ENCODE measurements at regions not wholly inside any gene's neighbourhood (a gene's known extent, or its start where the extent isn't known, plus 50 kb on each side); places are given as distances from the start of the nearest gene placed in this dataset.

DNA sequence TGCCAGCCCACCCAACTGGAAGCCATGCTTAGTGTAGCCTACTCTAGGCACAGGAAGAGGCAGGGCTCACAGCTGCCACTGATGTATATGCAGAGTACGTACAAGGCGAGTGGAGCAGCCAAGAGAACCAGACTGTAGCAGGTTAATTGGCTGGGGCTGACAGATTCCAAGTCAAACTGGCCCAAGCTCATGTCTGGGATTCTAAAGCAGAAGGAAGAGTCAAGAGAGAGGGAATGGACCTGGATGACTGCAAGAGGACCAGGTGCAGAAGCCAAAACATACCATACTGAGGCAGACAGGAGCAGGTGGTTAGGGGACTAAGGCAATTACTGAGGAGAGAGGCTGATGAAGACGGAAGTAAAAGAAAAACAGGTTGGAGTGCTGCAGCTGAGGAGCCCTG lies 51.3 kb upstream of the LRRN2 start:
- DNase-seq (ENCODE audit: low read depth) = no peak
- TF ChIP-seq, protein P1, sequence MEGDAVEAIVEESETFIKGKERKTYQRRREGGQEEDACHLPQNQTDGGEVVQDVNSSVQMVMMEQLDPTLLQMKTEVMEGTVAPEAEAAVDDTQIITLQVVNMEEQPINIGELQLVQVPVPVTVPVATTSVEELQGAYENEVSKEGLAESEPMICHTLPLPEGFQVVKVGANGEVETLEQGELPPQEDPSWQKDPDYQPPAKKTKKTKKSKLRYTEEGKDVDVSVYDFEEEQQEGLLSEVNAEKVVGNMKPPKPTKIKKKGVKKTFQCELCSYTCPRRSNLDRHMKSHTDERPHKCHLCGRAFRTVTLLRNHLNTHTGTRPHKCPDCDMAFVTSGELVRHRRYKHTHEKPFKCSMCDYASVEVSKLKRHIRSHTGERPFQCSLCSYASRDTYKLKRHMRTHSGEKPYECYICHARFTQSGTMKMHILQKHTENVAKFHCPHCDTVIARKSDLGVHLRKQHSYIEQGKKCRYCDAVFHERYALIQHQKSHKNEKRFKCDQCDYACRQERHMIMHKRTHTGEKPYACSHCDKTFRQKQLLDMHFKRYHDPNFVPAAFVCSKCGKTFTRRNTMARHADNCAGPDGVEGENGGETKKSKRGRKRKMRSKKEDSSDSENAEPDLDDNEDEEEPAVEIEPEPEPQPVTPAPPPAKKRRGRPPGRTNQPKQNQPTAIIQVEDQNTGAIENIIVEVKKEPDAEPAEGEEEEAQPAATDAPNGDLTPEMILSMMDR (IDR thresholded peaks at IDR 0.05; ENCODE audit: insufficient read depth, low read length) = no peak
- no peak overlapping the region for H3K4me3 ChIP-seq (ENCODE audit: low read depth, low read length)

DNA sequence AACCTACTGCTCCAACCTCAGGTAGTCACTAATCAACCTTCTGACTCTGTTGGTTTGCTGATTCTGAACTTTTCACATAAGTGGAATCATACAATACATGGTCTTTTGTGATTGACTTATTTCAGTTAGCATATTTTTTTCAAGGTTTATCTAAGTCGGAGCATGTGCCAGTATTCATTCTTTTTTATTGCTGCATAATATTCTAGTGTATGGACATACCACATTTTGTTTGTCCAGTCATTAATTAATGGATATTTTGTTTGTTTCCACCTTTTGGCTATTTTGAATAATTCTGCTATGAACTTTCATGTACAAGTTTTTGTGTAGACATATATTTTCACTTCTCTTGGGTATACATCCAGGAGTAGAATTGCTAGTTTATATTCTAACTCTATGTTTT lies 53.0 kb upstream of the LRRN2 start:
- no peak overlapping the region for H3K4me3 ChIP-seq (ENCODE audit: low read depth, low read length)
- DNase-seq (ENCODE audit: low read depth) = no peak
- TF ChIP-seq, protein P1 (IDR thresholded peaks at IDR 0.05; ENCODE audit: insufficient read depth, low read length) = no peak

DNA sequence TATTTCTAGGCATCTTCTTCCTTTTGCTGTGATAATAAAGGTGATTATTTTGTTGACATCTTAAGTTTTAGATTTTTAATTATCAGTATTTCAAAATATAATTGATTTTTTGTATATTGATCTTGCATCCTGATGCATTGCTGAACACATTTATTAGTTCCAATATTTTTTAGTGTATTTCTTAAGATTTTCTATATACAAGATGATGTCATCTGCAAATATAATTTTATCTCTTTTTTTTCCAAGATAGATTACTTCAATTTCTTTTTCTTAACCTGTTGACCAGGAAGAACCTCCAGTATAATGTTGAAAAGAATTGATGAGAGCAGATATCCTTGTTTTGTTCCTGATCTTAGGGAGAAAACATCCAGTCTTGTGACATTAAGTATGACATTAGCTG lies 54.8 kb upstream of the LRRN2 start:
- no peak for DNase-seq (ENCODE audit: low read depth)
- H3K4me3 ChIP-seq (ENCODE audit: low read depth, low read length) = no peak overlapping the region
- TF ChIP-seq, protein P1 (IDR thresholded peaks at IDR 0.05; ENCODE audit: insufficient read depth, low read length) = no peak

DNA sequence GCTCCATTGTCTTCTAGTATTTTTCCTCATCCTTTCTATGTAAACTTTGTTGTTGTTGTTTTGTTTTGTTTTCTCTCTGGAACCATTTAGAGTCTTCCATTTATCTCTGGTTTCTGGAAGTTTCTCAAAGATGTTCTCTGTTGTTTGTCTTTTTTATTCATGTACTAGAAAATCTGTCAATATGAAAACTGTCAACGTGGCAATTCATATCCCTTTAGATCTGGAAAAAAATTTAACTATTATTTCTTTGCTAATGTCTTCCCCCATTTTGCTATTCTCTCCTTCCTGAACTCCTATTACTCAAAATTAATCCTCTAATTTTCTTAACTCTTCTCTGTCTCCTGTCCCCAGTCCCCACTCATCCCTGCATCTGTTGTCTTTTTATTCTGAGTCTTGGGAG lies 55.9 kb upstream of the LRRN2 start:
- TF ChIP-seq, protein P1 (IDR thresholded peaks at IDR 0.05; ENCODE audit: insufficient read depth, low read length) = no peak
- no peak for DNase-seq (ENCODE audit: low read depth)
- no peak overlapping the region for H3K4me3 ChIP-seq (ENCODE audit: low read depth, low read length)

DNA sequence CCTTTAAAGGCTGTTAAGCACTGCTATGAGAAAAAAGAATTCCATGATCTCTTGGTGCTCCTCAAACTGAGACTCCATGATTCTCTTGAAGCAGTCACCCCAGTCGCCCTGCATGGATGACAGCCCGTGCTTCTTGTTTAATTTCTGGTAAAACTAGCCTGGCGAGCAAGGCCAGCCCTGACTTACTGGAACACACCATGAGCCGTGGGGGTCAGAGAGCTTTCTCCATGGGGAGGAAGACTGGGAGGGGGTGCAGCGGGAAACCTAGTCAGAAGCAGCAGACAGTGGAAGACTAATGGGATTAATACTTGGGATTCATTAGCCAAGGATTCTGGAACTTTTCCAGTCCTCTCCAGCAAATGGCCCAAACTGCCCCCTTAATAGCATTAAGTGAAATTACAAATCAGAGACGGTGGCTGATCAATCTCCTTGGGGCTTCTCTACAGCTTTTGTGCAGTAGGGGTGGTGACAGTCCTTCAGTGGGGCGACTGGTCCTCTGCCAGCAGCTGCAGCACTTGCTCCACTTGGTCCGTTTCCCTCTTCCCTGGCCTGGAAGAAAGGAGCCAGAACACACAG lies 57.2 kb upstream of the LRRN2 start:
- no peak for DNase-seq (ENCODE audit: low read depth)
- no peak overlapping the region for H3K4me3 ChIP-seq (ENCODE audit: low read depth, low read length)
- TF ChIP-seq, protein P1 (IDR thresholded peaks at IDR 0.05; ENCODE audit: insufficient read depth, low read length) = no peak

DNA sequence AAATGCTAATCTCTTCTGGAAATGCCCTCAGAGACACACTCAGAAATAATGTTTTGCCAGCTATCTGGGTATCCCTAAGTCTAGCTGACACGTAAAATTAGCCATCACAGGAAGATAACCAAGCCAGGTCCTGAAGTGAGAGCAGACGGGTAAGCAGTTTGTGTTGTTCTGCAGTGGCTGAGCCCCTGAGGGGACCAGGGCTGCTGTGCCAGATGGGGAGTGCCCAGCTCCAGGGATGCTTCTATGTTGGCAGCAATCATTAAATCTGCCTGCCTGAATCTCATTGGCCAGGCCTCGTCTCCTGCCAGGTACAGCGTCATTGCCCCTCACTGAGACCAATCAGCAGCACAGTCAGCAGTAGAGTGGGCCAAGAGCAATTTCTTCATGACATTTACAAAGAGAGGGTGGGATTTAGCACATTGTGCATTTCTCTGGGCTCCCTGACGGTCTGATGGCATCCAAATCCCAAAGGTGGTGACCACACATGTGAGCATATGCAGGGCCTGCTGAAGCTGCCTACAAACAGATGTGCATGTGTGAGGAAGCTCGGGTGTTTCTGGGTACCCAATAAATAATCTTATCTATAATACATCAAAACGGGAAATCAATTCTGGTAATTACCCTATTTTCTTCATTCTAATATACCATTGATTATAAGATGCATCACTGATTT lies 58.7 kb upstream of the LRRN2 start:
- no peak overlapping the region for H3K4me3 ChIP-seq (ENCODE audit: low read depth, low read length)
- no peak for DNase-seq (ENCODE audit: low read depth)
- TF ChIP-seq, protein P1 (IDR thresholded peaks at IDR 0.05; ENCODE audit: insufficient read depth, low read length) = no peak
